MM.1S (cell line): ENCODE measurements at regions not wholly inside any gene's neighbourhood (a gene's known extent, or its start where the extent isn't known, plus 50 kb on each side); places are given as distances from the start of the nearest gene placed in this dataset.

Source experiments
- EZH2 ChIP-seq: fragments of 300-600 bp; sonication (generic); optimal IDR thresholded peaks from 2 replicates; pipeline ENCODE3; 2017; ENCODE audit warnings: low read depth, mild to moderate bottlenecking, antibody characterized with exemption, low read length, mixed read lengths
- TF ChIP-seq, protein P1 (sequence below): fragments of 300-600 bp; sonication (generic); IDR thresholded peaks from 2 replicates; pipeline ENCODE4 v1.5.1; 2016; ENCODE audit warnings: antibody characterized with exemption, low read length, mixed read lengths

DNA sequence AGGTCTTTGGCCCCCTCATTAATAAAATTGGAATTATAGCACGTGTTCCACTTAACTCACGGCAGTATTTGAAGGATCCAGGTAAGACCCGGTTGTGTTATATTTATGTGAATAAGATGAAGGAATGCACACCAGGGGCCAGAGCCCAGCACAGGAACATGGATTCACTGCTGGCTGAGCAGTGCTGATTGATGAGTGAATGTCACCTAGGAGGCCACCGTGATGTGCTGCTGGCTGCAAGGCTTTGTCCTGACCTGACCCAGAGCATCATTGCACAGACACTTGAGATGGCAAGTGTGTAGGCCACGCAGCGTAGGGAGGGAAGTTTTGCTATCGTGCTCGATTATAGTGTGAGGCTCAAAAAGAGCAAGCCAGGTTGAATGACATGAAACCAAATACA lies 350.7 kb upstream of the MGMT start:
- TF ChIP-seq, protein P1, sequence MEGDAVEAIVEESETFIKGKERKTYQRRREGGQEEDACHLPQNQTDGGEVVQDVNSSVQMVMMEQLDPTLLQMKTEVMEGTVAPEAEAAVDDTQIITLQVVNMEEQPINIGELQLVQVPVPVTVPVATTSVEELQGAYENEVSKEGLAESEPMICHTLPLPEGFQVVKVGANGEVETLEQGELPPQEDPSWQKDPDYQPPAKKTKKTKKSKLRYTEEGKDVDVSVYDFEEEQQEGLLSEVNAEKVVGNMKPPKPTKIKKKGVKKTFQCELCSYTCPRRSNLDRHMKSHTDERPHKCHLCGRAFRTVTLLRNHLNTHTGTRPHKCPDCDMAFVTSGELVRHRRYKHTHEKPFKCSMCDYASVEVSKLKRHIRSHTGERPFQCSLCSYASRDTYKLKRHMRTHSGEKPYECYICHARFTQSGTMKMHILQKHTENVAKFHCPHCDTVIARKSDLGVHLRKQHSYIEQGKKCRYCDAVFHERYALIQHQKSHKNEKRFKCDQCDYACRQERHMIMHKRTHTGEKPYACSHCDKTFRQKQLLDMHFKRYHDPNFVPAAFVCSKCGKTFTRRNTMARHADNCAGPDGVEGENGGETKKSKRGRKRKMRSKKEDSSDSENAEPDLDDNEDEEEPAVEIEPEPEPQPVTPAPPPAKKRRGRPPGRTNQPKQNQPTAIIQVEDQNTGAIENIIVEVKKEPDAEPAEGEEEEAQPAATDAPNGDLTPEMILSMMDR = no peak
- TF ChIP-seq EZH2 = no peak
